Mesothelial cell of epicardium (in vitro differentiated cells): ENCODE measurements at regions not wholly inside any gene's neighbourhood (a gene's known extent, or its start where the extent isn't known, plus 50 kb on each side); places are given as distances from the start of the nearest gene placed in this dataset.

Experiments used
- DNase-seq, 2 experiments: peaks; one replicate each; pipeline ENCODE4 v3.0.0; 2021; ENCODE audit warnings: low spot score in 2 of 2; ENCODE audit not compliant: unreplicated experiment in 2 of 2
- H3K27ac Mint-ChIP-seq: 2 replicates; pipeline ENCODE4 v1.8.0; 2021; ENCODE audit warnings: mixed read lengths
- H3K27me3 Mint-ChIP-seq: 2 replicates; pipeline ENCODE4 v1.8.0; 2021; ENCODE audit warnings: low read depth, mixed read lengths
- H3K36me3 Mint-ChIP-seq: 2 replicates; pipeline ENCODE4 v1.8.0; 2021; ENCODE audit warnings: mixed read lengths
- H3K4me1 Mint-ChIP-seq: 2 replicates; pipeline ENCODE4 v1.8.0; 2021; ENCODE audit warnings: mixed read lengths
- H3K4me3 Mint-ChIP-seq: 2 replicates; pipeline ENCODE4 v1.8.0; 2021; ENCODE audit warnings: mild to moderate bottlenecking, moderate library complexity, mixed read lengths
- H3K9me3 Mint-ChIP-seq: 2 replicates; pipeline ENCODE4 v1.8.0; 2021; ENCODE audit warnings: mixed read lengths
- CTCF ChIP-seq: fragments of 200-600 bp; sonication (generic); IDR thresholded peaks from one replicate; pipeline ENCODE4 v1.5.0; 2021; ENCODE audit warnings: antibody characterized with exemption; ENCODE audit not compliant: unreplicated experiment

GRCh38 chr4:79078339-79078738, 139.1 kb upstream of the PAQR3 start:
- Mint-ChIP-seq H3K27me3 (no peaks in the 10 kb centered on the region), H3K27ac (no peak overlapping the region), H3K4me3 (no peak overlapping the region), H3K4me1 (peaks cover 9% of the 10 kb centered on the region), H3K36me3 (peaks cover 21% of the 10 kb centered on the region), H3K9me3 (peaks cover 70% of the 10 kb centered on the region)
- no peak for DNase-seq
- no peak for TF ChIP-seq CTCF

- no peaks in the 10 kb centered on the region for H3K27me3 Mint-ChIP-seq
- H3K4me1 Mint-ChIP-seq, result no peaks in the 10 kb centered on the region
- TF ChIP-seq CTCF, result no peak
- peaks cover 18% of the 10 kb centered on the region for H3K36me3 Mint-ChIP-seq
- H3K9me3 Mint-ChIP-seq, result peaks cover 58% of the 10 kb centered on the region
- DNase-seq, result no peak
- H3K4me3 Mint-ChIP-seq, result no peak overlapping the region
- H3K27ac Mint-ChIP-seq, result no peak overlapping the region
Measured at GRCh38 chr4:79074040-79074439, 134.8 kb upstream of the PAQR3 start.

DNA sequence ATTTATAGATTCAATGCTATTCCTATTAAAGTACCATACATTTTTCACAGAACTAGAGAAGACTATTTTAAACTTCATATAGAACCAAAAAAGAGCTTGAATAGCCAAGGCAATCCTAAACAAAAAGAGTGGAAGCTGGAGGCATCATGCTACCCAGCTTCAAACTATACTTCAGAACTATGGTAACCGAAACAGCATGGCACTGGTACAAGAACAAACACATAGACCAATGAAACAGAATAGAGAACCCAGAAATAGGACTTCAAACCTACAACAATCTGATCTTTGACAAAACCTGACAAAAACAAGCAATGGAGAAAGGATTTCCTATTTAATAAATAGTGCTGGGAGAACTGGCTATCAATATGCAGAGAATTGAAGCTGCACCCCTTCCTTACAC, 134.2 kb upstream of the PAQR3 start:
- Mint-ChIP-seq H3K36me3 (peaks cover 18% of the 10 kb centered on the region), H3K4me1 (no peaks in the 10 kb centered on the region), H3K27me3 (no peaks in the 10 kb centered on the region), H3K9me3 (peaks cover 63% of the 10 kb centered on the region), H3K4me3 (no peak overlapping the region), H3K27ac (no peak overlapping the region)
- no peak for DNase-seq
- no peak for TF ChIP-seq CTCF

DNA sequence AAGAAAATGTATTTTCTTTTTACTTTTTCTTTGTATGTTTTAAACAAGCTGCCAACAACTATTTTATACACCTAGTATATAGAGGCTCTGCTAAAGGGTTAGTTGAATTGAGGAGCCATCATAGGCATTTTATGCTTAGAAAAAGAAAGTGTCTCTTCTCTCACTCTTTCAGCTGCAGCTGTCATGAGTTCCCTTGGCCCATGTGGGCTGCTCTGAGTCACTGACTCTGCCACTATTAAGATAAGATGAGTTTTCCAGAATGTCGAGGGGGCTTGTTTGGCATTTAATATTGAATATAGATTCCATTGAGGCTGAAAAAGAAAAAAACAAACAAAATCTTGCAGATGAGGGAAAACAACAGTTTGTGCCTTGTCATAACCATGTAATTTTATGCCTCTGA, 126.0 kb upstream of the PAQR3 start:
- H3K4me3 Mint-ChIP-seq, result no peak overlapping the region
- no peaks in the 10 kb centered on the region for H3K27me3 Mint-ChIP-seq
- peaks cover 28% of the 10 kb centered on the region for H3K9me3 Mint-ChIP-seq
- H3K4me1 Mint-ChIP-seq, result peaks cover 16% of the 10 kb centered on the region
- TF ChIP-seq CTCF, result no peak
- H3K27ac Mint-ChIP-seq, result no peak overlapping the region
- H3K36me3 Mint-ChIP-seq, result no peaks in the 10 kb centered on the region
- no peak for DNase-seq

- Mint-ChIP-seq H3K9me3 (peaks cover 27% of the 10 kb centered on the region), H3K36me3 (no peaks in the 10 kb centered on the region), H3K4me3 (no peak overlapping the region), H3K27ac (no peak overlapping the region), H3K27me3 (no peaks in the 10 kb centered on the region), H3K4me1 (peaks cover 16% of the 10 kb centered on the region)
- no peak for DNase-seq
- TF ChIP-seq CTCF, result no peak
Measured at GRCh38 chr4:79064806-79065205, 125.6 kb upstream of the PAQR3 start.
